ENCODE measurements at regions not wholly inside any gene's neighbourhood (a gene's known extent, or its start where the extent isn't known, plus 50 kb on each side); places are given as distances from the start of the nearest gene placed in this dataset.

GRCh38 chr16:73663720-73664119, 615.8 kb upstream of the ZFHX3 start:
- no peak overlapping the region for H3K27ac ChIP-seq (ENCODE audit: low read depth, low read length)
- no peak overlapping the region for H3K4me3 ChIP-seq (ENCODE audit: low read length)
- Mint-ChIP-seq H3K27ac (no peak overlapping the region), H3K36me3 (ENCODE audit: low read depth) (no peaks in the 10 kb centered on the region), H3K4me3 (no peak overlapping the region), H3K27me3 (ENCODE audit: insufficient read depth) (no peaks in the 10 kb centered on the region), H3K9me3 (no peaks in the 10 kb centered on the region), H3K4me1 (peaks cover 5% of the 10 kb centered on the region)
- H3K9ac ChIP-seq (ENCODE audit: extremely low read depth, low read length, poor library complexity, severe bottlenecking), result no peak overlapping the region
- WGBS, 2 experiments (ENCODE audit: insufficient coverage in 1 of 2, insufficient read length in 1 of 2), result 74% methylated on average over 2 of the region's 2 CpGs; no CpG with 5 or more reads in 1 of the 2 experiments
- H3K9me3 ChIP-seq (ENCODE audit: control insufficient read depth, low read length), result no peaks in the 10 kb centered on the region
- H3K27me3 ChIP-seq (ENCODE audit: control insufficient read depth, insufficient read depth, low read length, poor library complexity, severe bottlenecking), result no peaks in the 10 kb centered on the region
- no peak for TF ChIP-seq CTCF (conservative IDR thresholded peaks at IDR 0.05)
- H3K36me3 ChIP-seq (ENCODE audit: control insufficient read depth, insufficient read depth, low read length), result no peaks in the 10 kb centered on the region
- no peaks in the 10 kb centered on the region for H3K4me1 ChIP-seq (ENCODE audit: control insufficient read depth, insufficient read depth, low read length)
- DNase-seq, result peak; percentile 53

- no peak overlapping the region for H3K27ac Mint-ChIP-seq
- no peaks in the 10 kb centered on the region for H3K27me3 ChIP-seq (ENCODE audit: control insufficient read depth, insufficient read depth, low read length, poor library complexity, severe bottlenecking)
- DNase-seq, result no peak
- H3K4me3 Mint-ChIP-seq, result no peak overlapping the region
- H3K27me3 Mint-ChIP-seq (ENCODE audit: insufficient read depth), result no peaks in the 10 kb centered on the region
- H3K27ac ChIP-seq (ENCODE audit: low read depth, low read length), result no peak overlapping the region
- no peak overlapping the region for H3K9ac ChIP-seq (ENCODE audit: extremely low read depth, low read length, poor library complexity, severe bottlenecking)
- H3K4me1 ChIP-seq (ENCODE audit: control insufficient read depth, insufficient read depth, low read length), result no peaks in the 10 kb centered on the region
- no CpG with 5 or more reads among the region's 2 CpGs for WGBS, 2 experiments (ENCODE audit: insufficient coverage in 1 of 2, insufficient read length in 1 of 2)
- H3K36me3 ChIP-seq (ENCODE audit: control insufficient read depth, insufficient read depth, low read length), result no peaks in the 10 kb centered on the region
- H3K4me3 ChIP-seq (ENCODE audit: low read length), result no peak overlapping the region
- H3K4me1 Mint-ChIP-seq, result peaks cover 4% of the 10 kb centered on the region
- H3K9me3 ChIP-seq (ENCODE audit: control insufficient read depth, low read length), result peaks cover 20% of the 10 kb centered on the region
- no peaks in the 10 kb centered on the region for H3K36me3 Mint-ChIP-seq (ENCODE audit: low read depth)
- H3K9me3 Mint-ChIP-seq, result peaks cover 28% of the 10 kb centered on the region
- no peak for TF ChIP-seq CTCF (conservative IDR thresholded peaks at IDR 0.05)
These were observed 588.3 kb upstream of the ZFHX3 start for GRCh38 chr16:73636196-73636595.

GRCh38 chr16:73629011-73629410, 581.1 kb upstream of the ZFHX3 start:
- Mint-ChIP-seq H3K27ac (no peak overlapping the region), H3K27me3 (ENCODE audit: insufficient read depth) (no peaks in the 10 kb centered on the region), H3K9me3 (no peaks in the 10 kb centered on the region), H3K4me3 (no peak overlapping the region), H3K4me1 (no peaks in the 10 kb centered on the region), H3K36me3 (ENCODE audit: low read depth) (no peaks in the 10 kb centered on the region)
- Histone ChIP-seq H3K9ac (ENCODE audit: extremely low read depth, low read length, poor library complexity, severe bottlenecking) (no peak overlapping the region), H3K27ac (ENCODE audit: low read depth, low read length) (no peak overlapping the region), H3K9me3 (ENCODE audit: control insufficient read depth, low read length) (no peaks in the 10 kb centered on the region), H3K27me3 (ENCODE audit: control insufficient read depth, insufficient read depth, low read length, poor library complexity, severe bottlenecking) (no peaks in the 10 kb centered on the region), H3K36me3 (ENCODE audit: control insufficient read depth, insufficient read depth, low read length) (no peaks in the 10 kb centered on the region), H3K4me1 (ENCODE audit: control insufficient read depth, insufficient read depth, low read length) (no peaks in the 10 kb centered on the region), H3K4me3 (ENCODE audit: low read length) (no peak overlapping the region)
- 91 to 95% methylated on average over 4 to 8 of the region's 8 CpGs for WGBS, 2 experiments (ENCODE audit: insufficient coverage in 1 of 2, insufficient read length in 1 of 2)
- no peak for TF ChIP-seq CTCF (conservative IDR thresholded peaks at IDR 0.05)
- no peak for DNase-seq

Data from endodermal cell (in vitro differentiated cells).